DND-41 (cell line): ENCODE measurements at regions not wholly inside any gene's neighbourhood (a gene's known extent, or its start where the extent isn't known, plus 50 kb on each side); places are given as distances from the start of the nearest gene placed in this dataset.

Experiments
- CTCF ChIP-seq: IDR thresholded peaks from 2 replicates; pipeline ENCODE4 v1.5.1; 2012; ENCODE audit warnings: borderline replicate concordance, low read length, moderate library complexity, mild to moderate bottlenecking; ENCODE audit not compliant: poor library complexity, severe bottlenecking; ENCODE audit errors: extremely low read depth
- EZH2 ChIP-seq: IDR thresholded peaks from 3 replicates; pipeline ENCODE4 v1.6.1; 2012; ENCODE audit warnings: borderline replicate concordance, low read depth, mild to moderate bottlenecking, moderate library complexity, low read length, inconsistent platforms; ENCODE audit not compliant: severe bottlenecking

- TF ChIP-seq CTCF (no peak), EZH2 (no peak)
Observed at GRCh38 chr6:51209651-51210050, 391.0 kb downstream of the TFAP2B start.
